Stomach (tissue), 4 donors: ENCODE measurements at regions not wholly inside any gene's neighbourhood (a gene's known extent, or its start where the extent isn't known, plus 50 kb on each side); places are given as distances from the start of the nearest gene placed in this dataset.

ENCODE experiments used
- EP300 ChIP-seq: sonication (generic); formaldehyde crosslinking; IDR thresholded peaks from one replicate; pipeline ENCODE4 v1.6.1; 2017; ENCODE audit warnings: antibody characterized with exemption
- POLR2AphosphoS5 ChIP-seq, 3 donors: sonication (generic); formaldehyde crosslinking; IDR thresholded peaks; one replicate each; pipeline ENCODE4 v1.6.1; 2016; ENCODE audit warnings: antibody characterized with exemption in 3 of 3
- TF ChIP-seq, protein P1 (sequence below), 7 experiments: fragments of 450-650 bp in 4 of 7; fragments of 200-600 bp in 3 of 7; sonication (generic) in 3 of 7; IDR thresholded peaks; one replicate each; pipeline ENCODE4 v1.5.1; 2016 to 2019; ENCODE audit warnings: antibody characterized with exemption in 7 of 7, control low read depth in 2 of 7, mild to moderate bottlenecking in 1 of 7

- TF ChIP-seq, protein P1, sequence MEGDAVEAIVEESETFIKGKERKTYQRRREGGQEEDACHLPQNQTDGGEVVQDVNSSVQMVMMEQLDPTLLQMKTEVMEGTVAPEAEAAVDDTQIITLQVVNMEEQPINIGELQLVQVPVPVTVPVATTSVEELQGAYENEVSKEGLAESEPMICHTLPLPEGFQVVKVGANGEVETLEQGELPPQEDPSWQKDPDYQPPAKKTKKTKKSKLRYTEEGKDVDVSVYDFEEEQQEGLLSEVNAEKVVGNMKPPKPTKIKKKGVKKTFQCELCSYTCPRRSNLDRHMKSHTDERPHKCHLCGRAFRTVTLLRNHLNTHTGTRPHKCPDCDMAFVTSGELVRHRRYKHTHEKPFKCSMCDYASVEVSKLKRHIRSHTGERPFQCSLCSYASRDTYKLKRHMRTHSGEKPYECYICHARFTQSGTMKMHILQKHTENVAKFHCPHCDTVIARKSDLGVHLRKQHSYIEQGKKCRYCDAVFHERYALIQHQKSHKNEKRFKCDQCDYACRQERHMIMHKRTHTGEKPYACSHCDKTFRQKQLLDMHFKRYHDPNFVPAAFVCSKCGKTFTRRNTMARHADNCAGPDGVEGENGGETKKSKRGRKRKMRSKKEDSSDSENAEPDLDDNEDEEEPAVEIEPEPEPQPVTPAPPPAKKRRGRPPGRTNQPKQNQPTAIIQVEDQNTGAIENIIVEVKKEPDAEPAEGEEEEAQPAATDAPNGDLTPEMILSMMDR (IDR thresholded peaks at IDR 0.05) = no peak
- TF ChIP-seq POLR2AphosphoS5 (IDR thresholded peaks at IDR 0.05) = no peak
- TF ChIP-seq EP300 = no peak
Observed at GRCh38 chr14:58738876-58739275, 101.1 kb downstream of the DACT1 start.
